NT2/D1 (cell line): ENCODE measurements at regions not wholly inside any gene's neighbourhood (a gene's known extent, or its start where the extent isn't known, plus 50 kb on each side); places are given as distances from the start of the nearest gene placed in this dataset.

Source experiments
- SUZ12 ChIP-seq: IDR thresholded peaks from 2 replicates; pipeline ENCODE4 v1.6.1; 2011; ENCODE audit not compliant: insufficient read length, insufficient read depth; ENCODE audit errors: extremely low read depth
- YY1 ChIP-seq: IDR thresholded peaks from 2 replicates; pipeline ENCODE4 v1.6.1; 2011; ENCODE audit not compliant: insufficient read length, insufficient read depth
- ZNF274 ChIP-seq: IDR thresholded peaks from 2 replicates; pipeline ENCODE4 v1.6.1; 2011; ENCODE audit warnings: mild to moderate bottlenecking, low read depth, low read length

- TF ChIP-seq YY1 (no peak), ZNF274 (no peak), SUZ12 (no peak)
These were observed 134.7 kb upstream of the CRY1 start for GRCh38 chr12:107228076-107228475.
